Stimulated activated CD4-positive, alpha-beta T cell treated with anti-CD3 and anti-CD28 coated beads, Interleukin-1b, Interleukin-23, amount 100 ng/mL, for 4 hours (primary cell): ENCODE measurements at regions not wholly inside any gene's neighbourhood (a gene's known extent, or its start where the extent isn't known, plus 50 kb on each side); places are given as distances from the start of the nearest gene placed in this dataset.

ENCODE experiments used
- DNase-seq, 2 donors: peaks; one replicate each; pipeline ENCODE4 v3.0.0-alpha.2; 2020; ENCODE audit warnings: low read depth in 2 of 2

- no peak for DNase-seq
Measured at GRCh38 chr12:127556231-127556886, 710.6 kb upstream of the TMEM132C start.

GRCh38 chr12:127558361-127558760 lies 708.6 kb upstream of the TMEM132C start:
- no peak for DNase-seq

- peak in 1 of 2 donors; percentile 18 for DNase-seq
Measured at GRCh38 chr12:127559349-127560040, 707.5 kb upstream of the TMEM132C start.

GRCh38 chr12:127560041-127560478 lies 706.9 kb upstream of the TMEM132C start:
- DNase-seq = no peak

GRCh38 chr12:127562816-127563215 lies 704.2 kb upstream of the TMEM132C start:
- DNase-seq = no peak

- DNase-seq = no peak
Measured at GRCh38 chr12:127565241-127565640, 701.7 kb upstream of the TMEM132C start.

GRCh38 chr12:127567531-127567930 lies 699.4 kb upstream of the TMEM132C start:
- DNase-seq = no peak

GRCh38 chr12:127570387-127570786 lies 696.6 kb upstream of the TMEM132C start:
- DNase-seq = no peak

GRCh38 chr12:127570793-127571360 lies 696.1 kb upstream of the TMEM132C start:
- DNase-seq = no peak

- DNase-seq = no peak
Measured at GRCh38 chr12:127571578-127571977, 695.4 kb upstream of the TMEM132C start.

GRCh38 chr12:127579446-127579845 lies 687.5 kb upstream of the TMEM132C start:
- no peak for DNase-seq

- DNase-seq = no peak
Measured at GRCh38 chr12:127582074-127582473, 684.9 kb upstream of the TMEM132C start.

GRCh38 chr12:127583041-127583440 lies 683.9 kb upstream of the TMEM132C start:
- no peak for DNase-seq

- DNase-seq = no peak
Measured at GRCh38 chr12:127588249-127588648, 678.7 kb upstream of the TMEM132C start.

- no peak for DNase-seq
Measured at GRCh38 chr12:127589541-127589940, 677.4 kb upstream of the TMEM132C start.

- DNase-seq = no peak
Measured at GRCh38 chr12:127590868-127591267, 676.1 kb upstream of the TMEM132C start.

GRCh38 chr12:127592245-127592644 lies 674.7 kb upstream of the TMEM132C start:
- DNase-seq = no peak

GRCh38 chr12:127594351-127594970 lies 672.5 kb upstream of the TMEM132C start:
- DNase-seq = no peak

- no peak for DNase-seq
Measured at GRCh38 chr12:127595506-127595905, 671.5 kb upstream of the TMEM132C start.

GRCh38 chr12:127596891-127597290 lies 670.1 kb upstream of the TMEM132C start:
- no peak for DNase-seq

GRCh38 chr12:127599436-127599835 lies 667.5 kb upstream of the TMEM132C start:
- no peak for DNase-seq

GRCh38 chr12:127600211-127600610 lies 666.8 kb upstream of the TMEM132C start:
- DNase-seq = no peak
